ENCODE measurements at regions not wholly inside any gene's neighbourhood (a gene's known extent, or its start where the extent isn't known, plus 50 kb on each side); places are given as distances from the start of the nearest gene placed in this dataset.

DNA sequence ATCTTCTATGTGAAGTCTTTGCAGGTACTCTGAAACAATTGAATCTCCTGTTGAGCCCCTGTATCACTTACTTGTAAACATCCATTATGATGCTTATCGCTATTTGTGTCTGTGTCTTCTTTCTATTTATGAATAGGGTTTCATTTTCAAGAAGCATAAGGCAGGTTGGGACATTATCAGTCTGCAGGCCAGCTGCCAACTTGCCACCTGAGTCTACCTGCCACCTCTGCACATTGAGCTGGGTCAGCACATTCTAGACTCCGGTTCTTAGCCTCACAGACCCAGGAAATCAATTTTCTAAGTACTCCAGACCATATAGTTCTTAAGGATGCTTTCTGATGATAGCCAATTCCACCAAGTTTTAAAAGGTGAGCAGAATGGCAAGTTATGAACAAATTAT lies 105.7 kb upstream of the MCTP2 start:
- TF ChIP-seq, protein P1, sequence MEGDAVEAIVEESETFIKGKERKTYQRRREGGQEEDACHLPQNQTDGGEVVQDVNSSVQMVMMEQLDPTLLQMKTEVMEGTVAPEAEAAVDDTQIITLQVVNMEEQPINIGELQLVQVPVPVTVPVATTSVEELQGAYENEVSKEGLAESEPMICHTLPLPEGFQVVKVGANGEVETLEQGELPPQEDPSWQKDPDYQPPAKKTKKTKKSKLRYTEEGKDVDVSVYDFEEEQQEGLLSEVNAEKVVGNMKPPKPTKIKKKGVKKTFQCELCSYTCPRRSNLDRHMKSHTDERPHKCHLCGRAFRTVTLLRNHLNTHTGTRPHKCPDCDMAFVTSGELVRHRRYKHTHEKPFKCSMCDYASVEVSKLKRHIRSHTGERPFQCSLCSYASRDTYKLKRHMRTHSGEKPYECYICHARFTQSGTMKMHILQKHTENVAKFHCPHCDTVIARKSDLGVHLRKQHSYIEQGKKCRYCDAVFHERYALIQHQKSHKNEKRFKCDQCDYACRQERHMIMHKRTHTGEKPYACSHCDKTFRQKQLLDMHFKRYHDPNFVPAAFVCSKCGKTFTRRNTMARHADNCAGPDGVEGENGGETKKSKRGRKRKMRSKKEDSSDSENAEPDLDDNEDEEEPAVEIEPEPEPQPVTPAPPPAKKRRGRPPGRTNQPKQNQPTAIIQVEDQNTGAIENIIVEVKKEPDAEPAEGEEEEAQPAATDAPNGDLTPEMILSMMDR (IDR thresholded peaks at IDR 0.05): no peak
- no peak for TF ChIP-seq POLR2A (IDR thresholded peaks at IDR 0.05)
